ENCODE measurements at regions not wholly inside any gene's neighbourhood (a gene's known extent, or its start where the extent isn't known, plus 50 kb on each side); places are given as distances from the start of the nearest gene placed in this dataset.
A peak's percentile ranks its signal among the peaks of the same experiment; 100 is the strongest.

GRCh38 chr2:18961991-18962421 is 372.6 kb upstream of the NT5C1B start:
- TF ChIP-seq CTCF (IDR thresholded peaks at IDR 0.05), result no peak
- no peak overlapping the region for H3K9ac ChIP-seq (ENCODE audit: insufficient read depth, low read length, poor library complexity, severe bottlenecking)
- peaks cover 0 to 9% (median 4%) of the 10 kb centered on the region in 7 donors for H3K9me3 Mint-ChIP-seq
- no peak overlapping the region for H3K4me3 Mint-ChIP-seq
- H3K4me3 ChIP-seq (replicated peaks in 1 of 3; ENCODE audit: low read depth in 2 of 3, low read length in 3 of 3), result no peak overlapping the region
- DNase-seq, result no peak
- no peak overlapping the region for H3K27ac ChIP-seq (ENCODE audit: low read depth in 1 of 2, low read length in 2 of 2)
- no peaks in the 10 kb centered on the region for H3K9me3 ChIP-seq (replicated peaks in 1 of 2; ENCODE audit: control insufficient read depth in 1 of 2, insufficient read depth in 1 of 2, low read length in 2 of 2)
- intact Hi-C loops (cut with micrococcal nuclease), result no loop called here
- no peaks in the 10 kb centered on the region for H3K27me3 ChIP-seq (ENCODE audit: control insufficient read depth in 2 of 2, insufficient read depth in 2 of 2, low read length in 2 of 2)
- no peaks in the 10 kb centered on the region for H3K4me1 ChIP-seq (ENCODE audit: control insufficient read depth in 1 of 2, insufficient read depth in 2 of 2, low read length in 2 of 2)
- no peaks in the 10 kb centered on the region for H4K20me1 ChIP-seq (ENCODE audit: insufficient read depth, low read length)
- no peaks in the 10 kb centered on the region for H3K36me3 Mint-ChIP-seq
- WGBS (ENCODE audit: insufficient coverage), result 98% methylated on average over 5 of the region's 14 CpGs
- H3K27me3 Mint-ChIP-seq (ENCODE audit: low read depth in 3 of 3), result peaks cover 0 to 3% (median 0%) of the 10 kb centered on the region in 3 donors
- H3K4me2 ChIP-seq (replicated peaks; ENCODE audit: extremely low read depth, low read length, poor library complexity, severe bottlenecking), result no peak overlapping the region
- H3K79me2 ChIP-seq (ENCODE audit: insufficient read depth, low read length), result no peaks in the 10 kb centered on the region
- H3K27ac Mint-ChIP-seq, result no peak overlapping the region
- H2AFZ ChIP-seq (ENCODE audit: insufficient read depth, low read depth, low read length, poor library complexity, severe bottlenecking), result no peak overlapping the region
- no peaks in the 10 kb centered on the region for H3K4me1 Mint-ChIP-seq
- H3K36me3 ChIP-seq (replicated peaks in 1 of 2; ENCODE audit: control insufficient read depth in 1 of 2, insufficient read depth in 2 of 2, low read length in 2 of 2), result no peaks in the 10 kb centered on the region

GRCh38 chr2:18959952-18960717 is 370.8 kb upstream of the NT5C1B start:
- no peak overlapping the region for H3K4me3 ChIP-seq (replicated peaks in 1 of 3; ENCODE audit: low read depth in 2 of 3, low read length in 3 of 3)
- H3K4me2 ChIP-seq (replicated peaks; ENCODE audit: extremely low read depth, low read length, poor library complexity, severe bottlenecking), result no peak overlapping the region
- intact Hi-C loops (cut with micrococcal nuclease), result no loop called here
- no peaks in the 10 kb centered on the region for H3K4me1 ChIP-seq (ENCODE audit: control insufficient read depth in 1 of 2, insufficient read depth in 2 of 2, low read length in 2 of 2)
- no peak overlapping the region for H3K27ac ChIP-seq (ENCODE audit: low read depth in 1 of 2, low read length in 2 of 2)
- DNase-seq, result peak in 1 of 3 donors; percentile 18
- H3K9me3 ChIP-seq (replicated peaks in 1 of 2; ENCODE audit: control insufficient read depth in 1 of 2, insufficient read depth in 1 of 2, low read length in 2 of 2), result no peaks in the 10 kb centered on the region
- no peak overlapping the region for H3K4me3 Mint-ChIP-seq
- peaks cover 0 to 11% (median 4%) of the 10 kb centered on the region in 7 donors for H3K9me3 Mint-ChIP-seq
- H3K36me3 Mint-ChIP-seq, result no peaks in the 10 kb centered on the region
- no peaks in the 10 kb centered on the region for H3K36me3 ChIP-seq (replicated peaks in 1 of 2; ENCODE audit: control insufficient read depth in 1 of 2, insufficient read depth in 2 of 2, low read length in 2 of 2)
- H3K27me3 ChIP-seq (ENCODE audit: control insufficient read depth in 2 of 2, insufficient read depth in 2 of 2, low read length in 2 of 2), result no peaks in the 10 kb centered on the region
- no peaks in the 10 kb centered on the region for H3K4me1 Mint-ChIP-seq
- peaks cover 0 to 3% (median 0%) of the 10 kb centered on the region in 3 donors for H3K27me3 Mint-ChIP-seq (ENCODE audit: low read depth in 3 of 3)
- no peak overlapping the region for H3K9ac ChIP-seq (ENCODE audit: insufficient read depth, low read length, poor library complexity, severe bottlenecking)
- no peak overlapping the region for H3K27ac Mint-ChIP-seq
- TF ChIP-seq CTCF (IDR thresholded peaks at IDR 0.05), result no peak
- no peak overlapping the region for H2AFZ ChIP-seq (ENCODE audit: insufficient read depth, low read depth, low read length, poor library complexity, severe bottlenecking)
- no peaks in the 10 kb centered on the region for H4K20me1 ChIP-seq (ENCODE audit: insufficient read depth, low read length)
- no peaks in the 10 kb centered on the region for H3K79me2 ChIP-seq (ENCODE audit: insufficient read depth, low read length)

All from CD14-positive monocyte (primary cell).